HG03159 (cell line): ENCODE measurements at regions not wholly inside any gene's neighbourhood (a gene's known extent, or its start where the extent isn't known, plus 50 kb on each side); places are given as distances from the start of the nearest gene placed in this dataset.

Source experiments
- ATAC-seq: cut with Tn5 transposase; IDR thresholded peaks from one replicate; pipeline ENCODE4 v1.9.1; 2021; ENCODE audit warnings: mild to moderate bottlenecking, moderate library complexity; ENCODE audit not compliant: unreplicated experiment

GRCh38 chr2:133936096-133936495 lies 317.8 kb upstream of the MGAT5 start:
- ATAC-seq = no peak

GRCh38 chr2:133936601-133937000 lies 317.3 kb upstream of the MGAT5 start:
- no peak for ATAC-seq

- ATAC-seq = no peak
Observed at GRCh38 chr2:133937669-133938068, 316.2 kb upstream of the MGAT5 start.

- no peak for ATAC-seq
Observed at GRCh38 chr2:133940134-133940533, 313.7 kb upstream of the MGAT5 start.

- no peak for ATAC-seq
Observed at GRCh38 chr2:133941666-133942065, 312.2 kb upstream of the MGAT5 start.

GRCh38 chr2:133942398-133942797 lies 311.5 kb upstream of the MGAT5 start:
- ATAC-seq = no peak

- ATAC-seq = no peak
Observed at GRCh38 chr2:133943108-133943507, 310.8 kb upstream of the MGAT5 start.

- ATAC-seq = no peak
Observed at GRCh38 chr2:133945089-133945488, 308.8 kb upstream of the MGAT5 start.

GRCh38 chr2:133947057-133947456 lies 306.8 kb upstream of the MGAT5 start:
- ATAC-seq = no peak

- ATAC-seq = no peak
Observed at GRCh38 chr2:133948610-133949290, 305.1 kb upstream of the MGAT5 start.

- no peak for ATAC-seq
Observed at GRCh38 chr2:133949595-133949994, 304.3 kb upstream of the MGAT5 start.

GRCh38 chr2:133951209-133951608 lies 302.7 kb upstream of the MGAT5 start:
- no peak for ATAC-seq

GRCh38 chr2:133952420-133952819 lies 301.5 kb upstream of the MGAT5 start:
- ATAC-seq = no peak

- ATAC-seq = no peak
Observed at GRCh38 chr2:133952896-133953295, 301.0 kb upstream of the MGAT5 start.

GRCh38 chr2:133953524-133953923 lies 300.3 kb upstream of the MGAT5 start:
- peak; percentile 70 for ATAC-seq

GRCh38 chr2:133954636-133955035 lies 299.2 kb upstream of the MGAT5 start:
- no peak for ATAC-seq

- ATAC-seq = no peak
Observed at GRCh38 chr2:133955169-133955568, 298.7 kb upstream of the MGAT5 start.

- ATAC-seq = no peak
Observed at GRCh38 chr2:133956434-133956935, 297.4 kb upstream of the MGAT5 start.

- ATAC-seq = no peak
Observed at GRCh38 chr2:133957724-133958480, 296.0 kb upstream of the MGAT5 start.

- ATAC-seq = no peak
Observed at GRCh38 chr2:133959066-133959465, 294.8 kb upstream of the MGAT5 start.

- ATAC-seq = no peak
Observed at GRCh38 chr2:133966720-133967304, 287.1 kb upstream of the MGAT5 start.

GRCh38 chr2:133967326-133967725 lies 286.5 kb upstream of the MGAT5 start:
- ATAC-seq = no peak
